GM12873 (cell line): ENCODE measurements at regions not wholly inside any gene's neighbourhood (a gene's known extent, or its start where the extent isn't known, plus 50 kb on each side); places are given as distances from the start of the nearest gene placed in this dataset.

Experiments used
- TF ChIP-seq, protein P1 (sequence below): IDR thresholded peaks from 2 replicates; pipeline ENCODE4 v1.5.1; 2012; ENCODE audit warnings: low read depth, mild to moderate bottlenecking, moderate library complexity, low read length, control low read depth; ENCODE audit not compliant: insufficient read depth; ENCODE audit errors: missing control alignments

DNA sequence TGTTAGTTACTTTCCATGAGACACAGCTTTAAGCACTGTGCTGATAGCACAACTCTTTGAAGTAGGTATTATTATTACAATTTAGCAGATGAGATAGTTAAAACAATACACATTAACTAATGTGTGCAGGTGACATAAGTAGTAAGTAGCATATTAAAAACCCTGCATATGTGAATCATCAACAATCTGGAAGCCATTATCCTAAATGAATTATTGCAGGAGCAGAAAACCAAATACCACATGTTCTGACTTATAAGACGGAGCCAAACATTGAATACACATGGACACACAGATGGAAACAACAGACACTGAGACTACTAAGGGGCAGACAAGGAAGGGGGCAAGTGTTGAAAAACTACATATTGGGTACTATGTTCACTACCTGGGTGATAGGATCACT, 300.3 kb upstream of the GULP1 start:
- TF ChIP-seq, protein P1, sequence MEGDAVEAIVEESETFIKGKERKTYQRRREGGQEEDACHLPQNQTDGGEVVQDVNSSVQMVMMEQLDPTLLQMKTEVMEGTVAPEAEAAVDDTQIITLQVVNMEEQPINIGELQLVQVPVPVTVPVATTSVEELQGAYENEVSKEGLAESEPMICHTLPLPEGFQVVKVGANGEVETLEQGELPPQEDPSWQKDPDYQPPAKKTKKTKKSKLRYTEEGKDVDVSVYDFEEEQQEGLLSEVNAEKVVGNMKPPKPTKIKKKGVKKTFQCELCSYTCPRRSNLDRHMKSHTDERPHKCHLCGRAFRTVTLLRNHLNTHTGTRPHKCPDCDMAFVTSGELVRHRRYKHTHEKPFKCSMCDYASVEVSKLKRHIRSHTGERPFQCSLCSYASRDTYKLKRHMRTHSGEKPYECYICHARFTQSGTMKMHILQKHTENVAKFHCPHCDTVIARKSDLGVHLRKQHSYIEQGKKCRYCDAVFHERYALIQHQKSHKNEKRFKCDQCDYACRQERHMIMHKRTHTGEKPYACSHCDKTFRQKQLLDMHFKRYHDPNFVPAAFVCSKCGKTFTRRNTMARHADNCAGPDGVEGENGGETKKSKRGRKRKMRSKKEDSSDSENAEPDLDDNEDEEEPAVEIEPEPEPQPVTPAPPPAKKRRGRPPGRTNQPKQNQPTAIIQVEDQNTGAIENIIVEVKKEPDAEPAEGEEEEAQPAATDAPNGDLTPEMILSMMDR = no peak

DNA sequence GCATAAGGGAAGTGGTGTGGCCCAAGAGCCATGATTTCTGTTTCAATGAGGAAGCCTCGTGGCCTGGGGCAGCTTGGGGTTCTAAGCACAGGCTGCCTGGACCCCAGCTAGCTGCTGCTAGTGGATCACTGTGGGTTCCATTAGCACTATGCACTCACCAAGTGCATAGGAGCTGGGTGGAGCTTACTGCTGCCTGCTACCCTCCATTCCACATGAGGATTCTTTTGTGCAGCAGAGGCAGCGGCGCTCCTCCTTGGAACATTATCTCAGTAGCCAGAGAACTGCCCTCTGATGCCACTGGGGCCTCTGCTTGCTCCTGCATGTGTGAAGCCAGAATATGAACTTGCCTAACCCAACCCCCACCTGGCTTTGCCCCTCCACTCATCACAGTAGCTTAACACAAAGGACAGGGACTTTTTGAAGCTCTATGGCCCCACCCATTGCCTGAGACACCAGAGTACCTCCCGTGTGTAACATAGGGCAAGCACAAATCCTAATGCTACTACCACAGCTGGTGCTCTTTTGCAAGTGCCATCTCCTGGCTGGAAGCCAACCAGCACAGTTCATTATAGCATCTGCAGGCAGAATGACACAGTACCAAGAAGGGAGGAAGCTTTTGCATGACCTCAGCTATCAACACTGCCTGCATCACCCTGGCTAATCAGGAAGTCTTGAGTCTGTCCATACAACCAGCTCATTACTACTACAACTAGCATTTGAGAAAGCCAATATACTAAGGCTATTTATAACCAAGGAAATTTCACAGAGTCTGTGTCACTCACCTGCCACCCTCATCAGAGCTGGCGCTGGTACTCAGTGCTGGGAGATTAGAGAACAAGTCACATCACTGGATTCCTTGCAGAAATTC, 297.0 kb upstream of the GULP1 start:
- TF ChIP-seq, protein P1 = no peak

DNA sequence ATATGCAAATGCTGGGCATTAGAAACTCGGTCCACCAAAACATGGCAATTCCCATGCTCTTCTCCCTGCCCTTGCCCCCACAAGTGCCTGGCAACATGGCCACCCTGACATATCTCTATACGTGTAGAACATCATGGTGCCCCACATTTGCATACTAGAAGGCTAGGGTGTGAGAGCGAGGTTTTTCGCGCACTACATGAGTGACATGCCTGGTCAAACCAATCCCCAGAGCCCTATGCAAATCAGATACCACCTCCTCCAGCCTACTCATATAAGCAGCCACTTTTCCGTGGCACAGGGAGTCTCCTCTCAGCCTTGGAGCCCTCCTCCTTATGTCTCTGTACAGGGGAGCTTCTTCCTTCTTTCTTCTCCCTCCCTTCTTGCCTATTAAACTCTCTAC, 296.1 kb upstream of the GULP1 start:
- TF ChIP-seq, protein P1 = no peak

DNA sequence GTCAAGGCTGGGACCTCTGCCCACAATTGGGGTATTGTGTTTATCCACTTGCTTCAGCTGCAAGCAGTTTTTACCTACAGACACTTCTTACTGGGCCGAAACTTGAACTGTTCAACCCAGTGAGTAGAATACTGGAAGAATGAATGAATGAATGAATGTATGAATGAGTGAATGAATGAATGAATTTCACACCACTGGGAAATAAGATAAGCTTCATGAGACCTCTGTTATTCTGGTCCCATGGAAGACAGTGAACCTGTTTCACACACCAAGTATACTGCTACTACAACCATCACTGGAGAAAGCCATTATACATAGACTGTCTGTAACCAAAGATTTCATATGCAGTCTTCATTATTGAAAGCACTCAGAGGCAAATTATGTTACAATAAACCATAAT, 295.0 kb upstream of the GULP1 start:
- TF ChIP-seq, protein P1 = no peak

DNA sequence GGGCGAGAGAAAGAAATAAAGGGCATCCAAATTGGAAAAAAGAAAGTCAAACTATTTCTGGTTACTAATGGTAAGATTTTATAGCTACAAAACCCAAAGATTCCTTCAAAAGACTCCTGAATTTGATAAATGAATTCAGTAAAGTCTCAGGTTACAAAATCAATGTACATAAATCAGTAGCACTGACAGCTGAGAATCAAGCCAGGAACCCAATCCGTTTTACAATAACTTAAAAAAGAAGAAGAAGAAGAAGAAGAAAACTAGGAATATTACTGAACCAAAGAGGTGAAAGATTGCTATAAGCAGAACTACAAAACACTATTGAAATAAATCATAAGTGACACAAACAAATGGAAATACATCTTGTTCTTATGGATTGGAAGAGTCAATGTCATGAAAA, 291.5 kb upstream of the GULP1 start:
- TF ChIP-seq, protein P1 = no peak

DNA sequence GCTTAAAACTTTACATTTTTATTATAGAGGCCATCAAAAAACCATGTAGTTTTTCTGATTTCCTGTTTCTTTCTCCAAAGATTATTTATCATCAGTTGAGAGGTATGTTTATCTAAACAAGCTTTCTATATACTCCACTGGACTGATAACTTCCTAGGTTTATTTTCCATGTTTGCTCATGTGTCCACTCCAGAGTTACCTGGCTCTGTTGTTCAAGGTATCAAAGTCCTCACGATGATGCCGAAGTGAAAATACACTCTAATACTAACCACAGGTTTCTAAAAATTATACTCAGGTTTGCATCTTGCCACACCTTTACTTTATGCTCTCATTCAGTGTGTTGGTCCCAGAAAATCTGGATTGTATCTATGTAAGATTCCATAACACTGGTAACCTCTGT, 287.9 kb upstream of the GULP1 start:
- TF ChIP-seq, protein P1 = no peak

DNA sequence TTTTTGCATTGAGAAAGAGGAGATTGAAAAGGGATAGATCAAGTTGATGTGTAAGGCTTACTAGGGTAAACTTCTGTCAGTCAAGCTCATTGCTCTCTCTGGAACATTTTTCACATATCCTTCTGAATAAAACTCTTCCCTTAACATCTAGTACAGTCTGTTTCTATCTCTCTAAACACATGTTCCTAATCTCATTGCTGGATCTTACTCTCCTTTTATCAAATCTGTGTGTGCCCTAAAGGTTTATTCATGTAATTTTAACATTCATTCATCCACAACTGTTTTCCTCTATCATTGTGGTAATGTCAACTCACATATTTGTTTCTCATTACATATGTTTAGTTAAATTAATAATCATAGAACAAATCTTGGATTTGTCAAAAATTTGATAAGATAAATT, 277.9 kb upstream of the GULP1 start:
- TF ChIP-seq, protein P1 = no peak

DNA sequence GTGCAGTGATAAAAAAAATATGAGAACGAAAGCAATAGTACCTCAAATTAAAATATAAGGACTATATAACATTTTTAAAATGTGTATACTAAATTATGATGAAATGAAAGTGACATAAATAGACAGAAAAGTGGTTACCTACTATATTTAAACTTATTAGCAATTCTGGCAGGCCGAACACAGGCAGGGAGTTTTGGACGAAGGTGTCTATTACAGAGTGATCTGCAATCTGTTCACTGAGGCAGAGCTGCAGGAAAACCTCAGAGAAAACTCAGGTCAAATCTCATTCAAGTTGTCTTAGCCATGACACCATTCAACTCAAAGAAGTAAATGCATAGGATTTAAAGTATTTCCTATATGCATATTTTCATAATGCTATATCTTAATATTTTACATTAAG, 274.8 kb upstream of the GULP1 start:
- TF ChIP-seq, protein P1 = no peak
